Hippocampal formation (tissue), 2 donors: ENCODE measurements at regions not wholly inside any gene's neighbourhood (a gene's known extent, or its start where the extent isn't known, plus 50 kb on each side); places are given as distances from the start of the nearest gene placed in this dataset.
"Not testable (repeated sequence)": the region's sequence is repeated elsewhere in the genome, so short reads cannot be mapped to it uniquely, and the experiment has no call there.

Source experiments
- DNase-seq, 2 donors: peaks; one replicate each; lab custom pipeline; 2025; lab: John Stamatoyannopoulos, UW

DNA sequence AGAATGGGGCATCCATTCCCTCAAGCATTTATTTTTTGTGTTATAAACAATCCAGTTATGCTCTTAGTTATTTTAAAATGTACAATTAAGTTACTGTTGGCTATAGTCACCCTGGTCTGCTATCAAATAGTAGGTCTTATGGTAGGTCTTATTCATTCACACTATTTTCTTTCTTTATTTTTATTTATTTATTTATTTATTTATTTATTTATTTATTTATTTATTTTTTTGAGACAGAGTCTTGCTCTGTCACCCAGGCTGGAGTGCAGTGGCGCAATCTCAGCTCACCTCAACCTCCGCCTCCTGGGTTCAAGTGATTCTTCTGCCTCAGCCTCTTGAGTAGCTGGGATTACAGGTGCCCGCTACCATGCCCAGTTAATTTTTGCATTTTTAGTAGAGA lies 967.4 kb upstream of the AUTS2 start:
- DNase-seq = not testable (repeated sequence)

DNA sequence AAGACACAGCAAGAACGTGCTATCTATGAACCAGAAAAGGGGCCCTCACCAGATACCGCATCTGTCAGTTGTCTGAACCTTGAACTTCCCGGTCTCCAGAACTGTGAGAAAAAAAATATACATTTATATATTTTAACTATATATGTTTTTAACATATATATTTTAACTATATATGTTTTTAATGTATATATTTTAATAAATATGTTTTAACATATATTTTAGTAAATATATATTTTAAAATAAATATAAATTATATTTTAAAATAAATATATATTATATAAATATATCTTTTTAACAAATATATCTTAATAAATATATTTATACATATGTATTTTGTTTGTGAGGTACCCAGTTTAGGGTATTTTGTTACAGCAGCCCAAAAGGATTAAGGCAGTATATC lies 958.2 kb upstream of the AUTS2 start:
- no peak for DNase-seq

DNA sequence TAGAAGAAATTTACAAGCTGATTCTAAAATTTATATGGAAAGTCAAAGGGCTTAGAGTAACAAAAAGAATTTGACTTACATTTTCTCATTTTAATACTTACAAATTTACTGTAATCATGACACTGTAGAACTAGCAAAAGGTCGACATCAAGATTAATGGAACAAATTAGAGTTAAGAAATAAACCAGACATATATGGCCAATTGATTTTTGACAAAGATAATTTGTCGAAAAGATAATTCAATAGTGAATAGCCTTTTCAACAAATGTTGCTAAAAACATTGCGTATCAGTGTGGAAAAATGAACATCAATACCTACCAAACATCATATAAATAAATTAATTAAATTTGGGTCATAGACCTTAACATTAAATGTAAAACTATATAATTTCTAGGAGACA lies 955.5 kb upstream of the AUTS2 start:
- DNase-seq = no peak

DNA sequence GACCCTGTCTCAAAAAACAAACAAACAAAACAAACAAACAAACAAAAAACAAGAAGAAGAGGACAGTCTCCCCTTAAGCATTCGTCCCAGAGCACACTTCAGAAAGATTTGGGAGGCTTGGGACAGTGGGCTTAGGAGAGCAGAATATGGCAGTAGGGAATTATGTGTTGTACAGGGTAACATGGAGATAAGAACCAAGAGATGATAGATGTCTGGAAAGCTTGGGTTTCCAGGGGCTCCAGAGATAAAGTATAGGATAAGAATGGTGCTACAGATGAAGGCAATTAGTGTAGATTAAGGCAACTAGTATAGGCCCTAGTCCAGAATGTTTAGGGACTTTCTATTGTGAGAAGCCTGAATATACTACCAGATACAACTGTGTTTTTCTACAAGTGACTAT lies 934.9 kb upstream of the AUTS2 start:
- no peak for DNase-seq

DNA sequence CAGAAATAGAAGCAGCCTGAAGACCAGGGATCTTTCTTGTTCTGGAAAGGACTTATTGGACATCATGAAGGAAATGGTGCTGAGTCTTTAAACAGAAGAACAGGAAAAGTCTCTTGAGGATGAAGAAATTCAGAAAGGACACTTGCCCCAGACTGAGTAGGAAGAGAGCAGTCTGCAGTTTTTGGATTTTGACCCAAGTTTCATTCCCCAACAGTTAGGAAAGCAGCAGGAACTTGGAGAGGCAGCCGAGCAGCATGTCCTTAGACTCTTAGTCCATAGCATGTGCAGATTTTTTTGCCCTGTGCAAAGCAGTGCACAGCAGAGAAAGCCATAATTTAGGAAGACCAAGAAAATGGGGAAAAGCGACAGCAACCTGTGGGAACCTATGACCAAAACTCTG lies 927.2 kb upstream of the AUTS2 start:
- no peak for DNase-seq

DNA sequence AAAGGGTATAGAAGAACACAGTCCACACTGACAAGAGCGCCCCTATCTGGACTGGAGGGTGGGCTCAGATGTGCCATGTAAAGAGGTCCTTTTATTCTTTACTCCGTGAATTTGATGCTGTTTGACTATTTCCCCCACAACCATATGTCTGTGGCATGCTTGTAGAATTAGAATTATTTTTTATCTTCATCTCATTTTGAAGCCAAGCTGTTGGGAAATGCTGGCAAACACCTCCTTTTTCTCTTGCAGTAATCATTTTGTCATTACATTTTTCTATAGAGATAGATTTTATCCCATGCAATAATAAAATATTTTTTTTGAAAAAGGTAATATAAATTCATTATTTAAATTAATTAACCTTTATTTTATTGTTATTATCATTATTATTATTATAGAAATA lies 926.6 kb upstream of the AUTS2 start:
- DNase-seq = no peak

DNA sequence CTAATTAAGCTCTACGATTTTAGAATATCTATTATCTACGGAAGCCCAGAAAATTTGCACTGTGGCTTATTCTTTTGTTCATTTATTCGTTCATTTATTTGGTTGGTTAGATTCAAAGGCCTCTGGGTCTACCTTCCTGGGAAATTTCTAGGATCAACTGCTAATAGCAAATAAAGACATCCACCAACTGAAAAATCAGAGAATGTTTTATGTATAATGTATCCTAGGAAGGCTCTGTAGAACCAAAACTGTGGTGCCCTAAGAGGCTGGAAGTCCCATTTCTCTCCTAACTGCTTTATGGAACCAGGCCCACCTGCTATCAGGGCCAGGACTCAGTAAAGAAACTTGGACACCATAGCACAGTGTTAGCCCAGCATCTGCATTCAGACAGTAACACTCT lies 923.4 kb upstream of the AUTS2 start:
- no peak for DNase-seq

DNA sequence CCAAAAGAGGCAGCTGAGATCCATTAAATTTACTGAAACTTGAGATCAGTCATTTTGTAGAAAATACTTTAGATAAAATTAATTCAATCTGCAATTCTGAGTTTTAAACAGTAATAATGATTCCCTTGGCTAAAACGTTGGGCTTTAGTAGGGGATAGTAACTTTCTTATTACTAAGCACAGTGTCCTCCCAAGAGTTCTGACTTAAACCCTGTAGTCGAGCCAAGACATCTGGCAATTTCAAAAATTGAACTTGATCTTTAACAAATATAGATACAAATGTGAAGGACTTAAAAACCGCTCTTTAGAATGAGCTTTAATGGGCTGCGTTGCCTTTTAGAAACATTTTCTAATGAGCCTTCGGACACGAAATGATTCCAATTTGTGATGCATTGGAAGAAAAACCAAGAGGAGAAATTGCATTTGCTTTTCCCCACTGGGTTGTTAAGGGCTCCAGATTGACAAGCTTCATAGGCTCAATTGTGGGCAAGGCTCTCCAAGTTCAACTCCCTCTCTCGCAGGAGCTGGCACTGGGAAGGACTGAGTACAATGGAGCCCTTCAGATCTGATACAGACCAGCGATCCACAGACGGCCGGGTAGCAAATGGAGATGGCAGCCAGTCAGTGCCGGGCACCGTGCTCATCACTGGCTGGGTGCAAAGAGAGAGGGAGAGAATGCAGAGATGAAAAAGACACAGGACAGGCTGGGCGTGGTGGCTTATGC lies 921.3 kb upstream of the AUTS2 start:
- peak; percentile 72 to 82 for DNase-seq

DNA sequence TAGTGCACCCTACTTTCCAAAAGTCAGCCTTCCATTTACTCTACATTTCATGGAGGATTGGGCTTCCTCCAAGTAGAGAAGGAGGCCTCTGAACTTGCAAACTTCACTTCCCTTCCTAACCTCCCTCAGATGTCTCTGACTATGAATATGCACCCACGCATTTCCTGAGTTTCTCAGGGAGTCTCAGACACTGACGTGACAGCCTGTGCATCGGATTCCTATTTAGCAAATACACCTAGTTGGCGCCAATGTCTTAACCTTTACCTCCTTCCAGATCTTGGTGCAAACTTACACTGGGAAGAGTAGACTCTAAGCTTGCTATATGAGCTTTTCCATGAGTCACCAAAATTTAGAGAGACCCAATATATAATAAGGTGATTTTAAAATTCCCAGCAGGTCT lies 920.1 kb upstream of the AUTS2 start:
- no peak for DNase-seq

DNA sequence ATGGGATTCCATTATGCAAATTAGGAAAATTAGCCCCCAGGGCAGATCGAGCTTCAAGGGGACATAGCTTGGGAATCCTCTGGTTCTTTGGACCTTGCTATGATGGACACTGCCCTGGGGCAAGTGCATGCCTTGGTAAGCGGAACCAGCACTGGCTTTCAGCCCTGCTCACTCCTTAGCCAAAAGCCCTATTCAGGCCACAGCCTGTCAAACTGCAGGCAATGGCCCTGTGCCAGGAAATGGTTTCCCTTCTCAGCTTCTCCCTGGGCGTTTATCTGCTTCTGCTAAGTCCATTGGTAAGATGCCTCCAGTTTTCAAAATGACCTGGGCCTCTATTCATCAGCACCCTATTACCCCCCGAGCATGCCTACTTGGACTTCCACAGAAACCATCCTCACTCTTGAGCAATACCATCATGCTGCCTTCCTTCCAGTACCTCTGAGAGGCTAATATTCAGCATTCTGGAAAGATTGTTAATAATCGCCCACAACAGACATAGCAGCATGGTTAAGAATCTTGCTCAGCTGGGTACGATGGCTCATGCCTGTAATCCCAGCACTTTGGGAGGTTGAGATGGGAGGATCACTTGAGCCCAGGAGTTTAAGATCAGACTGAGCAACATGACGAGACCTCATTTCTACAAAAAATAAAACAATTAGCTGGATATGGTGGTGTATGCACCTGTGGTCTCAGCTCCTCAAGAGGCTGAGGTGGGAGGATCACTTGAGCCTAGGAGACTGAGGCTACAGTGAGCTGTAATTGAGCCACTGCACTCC lies 918.6 kb upstream of the AUTS2 start:
- no peak for DNase-seq

DNA sequence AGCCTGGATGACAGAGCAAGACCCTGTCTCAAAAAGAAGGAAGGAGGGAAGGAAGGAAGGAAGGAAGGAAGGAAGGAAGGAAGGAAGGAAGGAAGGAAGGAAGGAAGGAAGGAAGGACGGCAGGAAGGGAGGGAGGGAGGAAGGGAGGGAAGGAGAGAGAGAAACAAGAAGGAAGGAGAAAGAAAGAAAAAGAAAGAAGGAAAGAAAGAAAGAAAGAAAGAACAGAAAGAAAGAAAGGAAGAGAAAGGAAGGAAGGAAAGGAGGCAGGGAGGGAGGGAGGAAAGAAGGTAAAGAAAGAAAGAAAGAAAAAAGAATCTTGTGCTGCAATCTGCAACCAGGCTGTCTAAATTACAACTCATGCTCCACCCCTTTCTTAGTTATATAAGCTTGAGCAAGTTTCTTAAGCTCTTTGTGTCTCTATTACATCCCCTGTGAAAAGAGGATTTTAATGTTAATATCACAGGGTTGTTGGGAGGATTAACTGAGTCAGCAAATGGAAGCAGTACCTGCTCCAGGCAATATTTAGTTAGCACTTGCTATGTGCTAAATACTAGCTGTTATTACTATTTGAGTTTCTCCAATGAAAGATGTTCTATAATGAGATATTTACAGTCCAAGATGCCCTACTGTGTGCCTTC lies 917.9 kb upstream of the AUTS2 start:
- DNase-seq = no peak

DNA sequence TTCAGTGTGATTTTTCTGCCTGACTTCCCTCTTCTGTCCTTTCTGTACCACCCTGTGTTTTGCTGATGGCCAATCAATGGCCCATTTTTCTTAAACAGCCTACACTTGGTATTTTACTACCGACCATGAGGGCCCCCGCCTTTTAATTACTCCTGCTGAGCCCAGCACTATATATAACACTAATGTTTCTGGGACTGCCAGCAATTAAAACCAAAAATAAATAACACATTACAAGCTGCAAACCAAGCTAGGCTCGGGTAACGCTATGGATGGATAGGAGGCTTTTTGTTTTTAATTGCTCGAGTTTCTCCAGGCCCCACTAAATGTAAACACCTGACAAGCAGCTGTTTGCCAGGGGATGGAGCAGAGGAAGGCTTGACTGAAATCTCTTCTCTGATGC lies 915.4 kb upstream of the AUTS2 start:
- no peak for DNase-seq

DNA sequence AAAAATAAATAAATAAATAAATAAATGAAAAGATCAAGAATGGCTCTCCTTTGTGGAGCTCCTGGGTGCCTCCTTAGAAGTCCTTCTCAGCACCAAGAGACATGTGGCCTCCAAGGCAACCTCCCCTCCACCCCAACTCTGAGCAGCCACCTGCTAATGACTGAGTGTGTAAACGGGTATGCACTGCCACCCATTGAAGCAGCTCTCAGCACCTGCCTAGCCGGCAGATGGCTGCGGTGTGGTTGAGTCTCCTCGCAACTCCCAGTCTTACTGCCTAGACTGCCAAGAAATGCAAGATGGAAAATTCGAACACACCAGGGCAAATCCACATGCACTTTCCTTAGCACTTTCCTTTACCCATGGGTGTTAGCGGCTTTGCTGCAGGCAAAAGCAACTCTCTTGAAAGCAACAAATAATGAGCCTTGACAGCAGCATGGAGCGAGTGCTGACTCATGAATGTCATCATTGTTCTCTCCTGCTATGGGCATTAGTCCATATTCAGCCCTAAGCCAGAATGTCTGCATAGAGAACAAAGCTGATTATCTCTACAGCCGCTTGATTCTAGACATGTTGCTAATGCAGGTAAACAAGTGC lies 913.9 kb upstream of the AUTS2 start:
- DNase-seq = peak; percentile 59 to 76

DNA sequence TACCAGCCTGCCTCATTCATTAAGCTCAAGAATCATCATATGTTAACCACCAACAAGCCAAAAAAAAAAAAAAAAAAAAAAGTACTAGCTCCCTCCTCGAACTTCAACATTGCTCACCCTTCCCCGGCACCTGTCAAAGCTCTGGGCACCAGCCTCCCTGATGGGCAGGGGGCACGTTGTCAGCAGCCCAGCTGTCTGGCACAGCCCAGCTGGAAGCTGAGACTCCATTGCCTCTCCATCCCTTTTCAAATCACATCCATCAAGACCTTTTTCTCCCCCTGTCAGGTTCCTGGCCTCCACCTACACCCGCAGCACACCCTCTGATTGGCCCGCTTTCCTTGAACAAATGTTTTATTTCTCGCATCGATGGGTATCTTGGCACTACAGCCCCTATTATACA lies 913.3 kb upstream of the AUTS2 start:
- DNase-seq = no peak

DNA sequence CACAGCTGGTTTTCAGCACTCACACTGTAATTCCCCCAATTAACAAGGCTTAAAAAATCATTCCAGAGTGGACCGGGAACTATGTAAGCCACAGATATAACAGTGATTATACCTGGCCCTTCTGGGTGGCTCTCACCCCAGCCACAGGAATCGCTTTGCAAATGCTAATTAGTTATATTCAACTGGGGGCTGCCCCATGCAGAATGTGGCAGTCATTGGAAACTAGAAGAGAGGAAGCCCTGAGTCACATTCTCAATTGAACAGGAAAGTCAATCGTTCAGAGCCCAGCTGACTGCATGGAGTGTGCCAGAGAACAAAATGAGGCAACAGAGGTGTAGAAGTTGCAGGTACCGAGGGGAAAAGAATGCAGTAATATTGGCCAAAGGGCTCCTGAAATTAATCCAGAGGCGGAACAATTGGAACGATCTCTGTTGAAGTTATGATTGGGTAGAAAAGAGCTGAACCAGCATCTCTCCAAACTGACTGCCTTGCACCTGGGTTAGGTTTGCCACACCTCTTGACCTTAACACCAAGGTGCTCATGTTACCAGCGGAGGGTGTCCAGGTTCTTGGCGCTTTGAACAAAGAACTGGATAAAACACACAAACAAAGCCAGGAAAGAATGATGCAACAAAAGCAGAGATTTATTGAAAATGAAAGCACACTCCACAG lies 909.7 kb upstream of the AUTS2 start:
- DNase-seq = no peak

DNA sequence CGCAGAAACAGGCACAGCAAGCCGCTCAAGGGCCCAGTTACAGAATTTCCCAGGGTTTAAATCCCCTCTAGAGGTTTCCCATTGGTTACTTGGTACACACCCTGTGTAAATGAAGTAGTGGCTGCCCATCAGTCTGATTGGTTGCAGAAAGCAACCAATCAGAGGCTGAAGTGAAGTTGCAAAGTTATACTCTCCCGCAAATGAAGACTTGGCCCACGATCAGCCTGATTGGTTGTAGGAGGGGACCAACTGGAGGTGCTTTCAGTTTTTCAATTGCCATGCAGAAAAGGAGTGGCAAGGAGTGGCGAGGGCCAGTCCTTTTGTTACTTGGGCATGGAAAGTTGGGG lies 909.2 kb upstream of the AUTS2 start:
- DNase-seq = no peak

DNA sequence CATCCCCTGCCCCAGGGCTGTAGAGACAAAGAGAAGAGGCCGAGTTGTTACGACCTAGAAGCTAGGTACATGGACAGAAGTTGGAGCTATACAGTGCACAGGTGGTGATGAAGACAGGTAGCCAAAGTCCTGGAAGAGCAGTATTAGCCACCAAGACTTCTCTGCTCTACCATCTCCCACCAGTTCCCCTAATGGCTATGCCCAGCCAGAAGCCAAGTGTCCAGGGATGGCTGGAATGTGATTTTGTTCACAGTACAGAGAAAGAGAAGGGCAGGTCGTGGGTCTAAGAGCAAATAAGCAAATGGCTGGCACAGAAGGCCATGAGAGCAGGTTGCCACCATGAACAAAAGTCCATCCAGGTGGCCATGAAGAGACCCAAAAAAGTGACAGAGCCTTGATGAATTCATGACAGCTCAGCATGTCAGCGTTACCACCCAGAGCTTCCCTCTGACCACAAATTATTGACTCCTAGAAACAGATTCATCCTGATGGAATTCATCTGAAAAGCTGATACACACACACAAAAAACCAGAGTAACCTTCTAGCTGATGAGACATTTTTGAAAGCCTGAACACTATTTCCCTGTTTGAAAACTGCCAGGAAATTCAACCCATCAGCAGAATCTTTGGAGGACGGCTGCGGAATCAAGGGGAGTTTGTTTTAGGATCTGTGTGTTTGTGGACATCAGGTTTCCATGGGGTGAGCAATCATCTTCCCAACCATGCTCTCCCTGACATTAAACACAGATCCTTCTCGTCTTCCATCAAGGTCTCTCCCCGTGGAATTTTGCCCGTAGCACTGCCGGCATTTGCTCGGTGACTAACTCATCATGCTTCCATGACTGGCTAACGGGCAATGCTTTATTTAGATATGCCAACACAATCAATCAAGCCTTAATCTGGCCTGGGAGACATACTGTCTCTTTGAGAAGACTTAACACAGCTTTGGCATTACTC lies 906.7 kb upstream of the AUTS2 start:
- DNase-seq = no peak

DNA sequence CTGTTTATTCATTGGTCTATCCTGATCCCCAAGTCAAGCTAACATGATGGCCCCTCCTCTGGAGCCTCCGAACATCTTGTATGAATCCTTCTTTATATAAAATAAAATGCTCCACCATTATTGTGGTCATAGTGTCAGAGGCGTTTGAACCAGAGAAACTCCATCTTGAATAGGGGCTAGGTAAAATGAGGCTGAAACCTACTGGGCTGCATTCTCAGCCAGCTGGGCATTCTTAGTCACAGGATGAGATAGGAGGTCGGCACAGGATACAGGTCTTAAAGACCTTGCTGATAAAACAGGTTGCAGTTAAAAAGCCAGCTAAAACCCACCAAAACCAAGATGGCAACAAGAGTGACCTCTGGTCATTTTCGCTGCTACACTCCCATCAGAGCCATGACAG lies 905.8 kb upstream of the AUTS2 start:
- no peak for DNase-seq

DNA sequence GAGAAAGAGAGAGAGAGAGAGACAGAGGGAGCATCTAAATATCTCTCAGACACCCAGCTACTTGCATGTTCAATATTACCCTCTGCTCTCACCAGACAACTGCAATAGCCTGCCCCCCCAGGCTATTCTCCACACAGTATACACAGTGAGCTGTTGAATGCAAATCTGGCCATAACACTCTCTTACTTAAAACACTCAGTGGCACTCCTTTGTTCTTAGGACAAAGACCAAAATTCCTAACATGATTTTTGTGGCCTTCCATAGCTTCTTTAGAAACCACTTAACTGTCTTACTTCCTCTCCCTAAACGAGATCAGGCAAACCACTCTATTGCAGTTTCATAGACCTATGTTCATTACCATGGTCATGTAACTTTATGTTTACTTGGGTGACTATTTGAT lies 903.6 kb upstream of the AUTS2 start:
- no peak for DNase-seq

DNA sequence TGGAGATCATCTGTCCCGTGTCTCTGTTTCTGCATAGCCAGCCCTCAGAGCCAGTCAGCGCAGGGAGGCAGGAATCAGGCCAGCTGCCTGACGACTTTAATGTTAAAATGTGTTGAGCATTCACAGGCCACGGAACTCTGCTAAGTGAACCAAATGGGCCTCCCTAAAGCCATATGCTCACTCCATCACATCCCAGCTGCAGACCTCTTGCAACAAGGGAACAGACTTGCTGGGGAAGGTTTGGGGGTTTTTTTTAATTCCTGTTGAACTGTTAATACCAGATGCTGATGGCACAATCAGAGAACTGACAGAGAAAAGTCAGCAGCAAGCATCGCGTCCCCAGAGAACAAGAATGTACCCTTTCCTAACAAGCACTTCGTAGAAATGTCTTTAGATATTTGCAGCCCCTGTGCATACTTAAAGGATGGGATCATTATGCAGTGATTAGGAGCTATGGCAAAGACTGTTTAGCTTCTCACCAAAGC lies 900.4 kb upstream of the AUTS2 start:
- no peak for DNase-seq

DNA sequence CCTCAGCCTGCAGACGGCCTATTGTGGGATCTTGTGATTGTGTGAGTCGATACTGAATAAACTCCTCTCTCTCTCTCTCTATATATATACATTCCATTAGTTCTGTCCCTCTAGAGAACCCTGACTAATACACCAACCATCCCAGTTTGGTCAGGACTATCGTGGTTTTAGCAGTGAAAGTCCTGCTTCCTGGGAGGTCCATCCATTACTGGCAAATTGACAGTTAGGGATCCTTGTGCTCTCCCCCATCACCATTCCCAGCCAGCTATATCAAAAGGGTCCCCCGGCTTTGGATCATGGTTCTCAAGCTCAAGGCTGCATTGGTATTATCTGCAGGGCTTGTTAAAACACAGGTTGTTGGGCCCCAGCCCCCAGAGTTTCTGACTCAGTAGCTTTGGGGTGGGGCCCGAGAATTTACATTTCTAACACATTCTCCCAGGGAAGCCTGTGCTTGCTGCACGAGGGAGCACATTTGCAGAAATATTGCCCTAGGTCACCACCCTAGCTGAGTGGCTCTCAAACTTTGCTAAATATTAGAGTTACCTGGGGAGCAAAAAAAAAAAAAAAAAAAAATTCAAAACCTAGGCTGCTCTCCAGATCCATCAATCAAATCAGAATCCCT lies 899.1 kb upstream of the AUTS2 start:
- no peak for DNase-seq
